ENCODE measurements at regions not wholly inside any gene's neighbourhood (a gene's known extent, or its start where the extent isn't known, plus 50 kb on each side); places are given as distances from the start of the nearest gene placed in this dataset.

DNA sequence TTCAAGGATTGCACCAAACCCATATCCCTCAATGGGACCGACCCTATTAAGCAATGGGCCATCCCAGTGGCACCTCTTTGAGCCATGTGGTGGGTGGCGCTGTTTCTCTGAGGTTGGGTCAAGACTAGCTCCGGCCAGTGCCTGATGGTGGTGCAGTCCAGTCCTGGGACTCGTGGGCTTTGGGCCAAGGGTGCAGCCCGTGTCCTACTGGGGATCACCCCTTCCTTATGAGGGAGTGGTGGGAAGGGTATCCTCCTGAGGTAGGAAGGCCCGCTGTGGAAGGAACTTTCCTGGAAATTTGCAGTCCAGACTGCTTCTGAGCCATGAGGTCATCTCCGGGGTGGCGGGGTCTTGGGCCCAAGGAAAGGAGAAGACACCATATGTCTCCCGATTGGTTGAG, 231.6 kb downstream of the SNRPN start:
- POLR2A ChIA-PET = no interaction called here
- Mint-ChIP-seq H3K9me3 (peaks cover 0 to 59% (median 19%) of the 10 kb centered on the region in 11 donors), H3K27me3 (no peaks in the 10 kb centered on the region), H3K4me3 (no peak overlapping the region), H3K36me3 (no peaks in the 10 kb centered on the region), H3K4me1 (no peaks in the 10 kb centered on the region), H3K27ac (no peak overlapping the region)
- intact Hi-C loops (cut with micrococcal nuclease) = no loop called here
- ATAC-seq = no peak
- no peak overlapping the region for H3K4me3 ChIP-seq (ENCODE audit: low read length)
- peaks cover 0 to 75% (median 0%) of the 10 kb centered on the region in 3 experiments for H3K9me3 ChIP-seq (ENCODE audit: control insufficient read depth in 2 of 3, low read length in 3 of 3)
- no peak overlapping the region for H3K27ac ChIP-seq (ENCODE audit: low read depth, low read length)
- no peaks in the 10 kb centered on the region for H3K36me3 ChIP-seq (ENCODE audit: control insufficient read depth in 2 of 3, insufficient read depth in 3 of 3, low read length in 3 of 3)
- no peak for DNase-seq
- H3K27me3 ChIP-seq (ENCODE audit: control insufficient read depth in 2 of 2, insufficient read depth in 2 of 2, low read length in 2 of 2) = no peaks in the 10 kb centered on the region
- CTCF ChIA-PET = no interaction called here
- no peaks in the 10 kb centered on the region for H3K4me1 ChIP-seq (ENCODE audit: control insufficient read depth in 2 of 2, insufficient read depth in 2 of 2, low read length in 2 of 2)

GRCh38 chr15:25186906-25187645, 232.3 kb downstream of the SNRPN start:
- H3K4me3 ChIP-seq (ENCODE audit: low read length) = no peak overlapping the region
- ATAC-seq (no peak), DNase-seq (no peak)
- H3K27me3 Mint-ChIP-seq = no peaks in the 10 kb centered on the region
- peaks cover 0 to 2% (median 0%) of the 10 kb centered on the region in 7 donors for H3K4me1 Mint-ChIP-seq
- intact Hi-C loops (cut with micrococcal nuclease) = no loop called here
- H3K36me3 Mint-ChIP-seq = no peaks in the 10 kb centered on the region
- no peaks in the 10 kb centered on the region for H3K4me1 ChIP-seq (ENCODE audit: control insufficient read depth in 2 of 2, insufficient read depth in 2 of 2, low read length in 2 of 2)
- ChIA-PET CTCF (no interaction called here), POLR2A (no interaction called here)
- no peaks in the 10 kb centered on the region for H3K36me3 ChIP-seq (ENCODE audit: control insufficient read depth in 2 of 3, insufficient read depth in 3 of 3, low read length in 3 of 3)
- no peaks in the 10 kb centered on the region for H3K27me3 ChIP-seq (ENCODE audit: control insufficient read depth in 2 of 2, insufficient read depth in 2 of 2, low read length in 2 of 2)
- no peak overlapping the region for H3K4me3 Mint-ChIP-seq
- peaks cover 0 to 52% (median 19%) of the 10 kb centered on the region in 11 donors for H3K9me3 Mint-ChIP-seq
- H3K27ac Mint-ChIP-seq = no peak overlapping the region
- no peak overlapping the region for H3K27ac ChIP-seq (ENCODE audit: low read depth, low read length)
- peaks cover 0 to 75% (median 0%) of the 10 kb centered on the region in 3 experiments for H3K9me3 ChIP-seq (ENCODE audit: control insufficient read depth in 2 of 3, low read length in 3 of 3)

GRCh38 chr15:25188051-25188450, 233.3 kb downstream of the SNRPN start:
- peaks cover 0 to 70% (median 0%) of the 10 kb centered on the region in 3 experiments for H3K9me3 ChIP-seq (ENCODE audit: control insufficient read depth in 2 of 3, low read length in 3 of 3)
- no peak for ATAC-seq
- no peak for DNase-seq
- ChIA-PET CTCF (no interaction called here), POLR2A (no interaction called here)
- H3K27ac Mint-ChIP-seq = no peak overlapping the region
- intact Hi-C loops (cut with micrococcal nuclease) = no loop called here
- peaks cover 0 to 2% (median 0%) of the 10 kb centered on the region in 7 donors for H3K4me1 Mint-ChIP-seq
- no peak overlapping the region for H3K4me3 ChIP-seq (ENCODE audit: low read length)
- no peaks in the 10 kb centered on the region for H3K27me3 ChIP-seq (ENCODE audit: control insufficient read depth in 2 of 2, insufficient read depth in 2 of 2, low read length in 2 of 2)
- peaks cover 0 to 45% (median 18%) of the 10 kb centered on the region in 11 donors for H3K9me3 Mint-ChIP-seq
- no peaks in the 10 kb centered on the region for H3K4me1 ChIP-seq (ENCODE audit: control insufficient read depth in 2 of 2, insufficient read depth in 2 of 2, low read length in 2 of 2)
- H3K27me3 Mint-ChIP-seq = no peaks in the 10 kb centered on the region
- no peak overlapping the region for H3K27ac ChIP-seq (ENCODE audit: low read depth, low read length)
- H3K36me3 ChIP-seq (ENCODE audit: control insufficient read depth in 2 of 3, insufficient read depth in 3 of 3, low read length in 3 of 3) = no peaks in the 10 kb centered on the region
- H3K36me3 Mint-ChIP-seq = no peaks in the 10 kb centered on the region
- H3K4me3 Mint-ChIP-seq = no peak overlapping the region

DNA sequence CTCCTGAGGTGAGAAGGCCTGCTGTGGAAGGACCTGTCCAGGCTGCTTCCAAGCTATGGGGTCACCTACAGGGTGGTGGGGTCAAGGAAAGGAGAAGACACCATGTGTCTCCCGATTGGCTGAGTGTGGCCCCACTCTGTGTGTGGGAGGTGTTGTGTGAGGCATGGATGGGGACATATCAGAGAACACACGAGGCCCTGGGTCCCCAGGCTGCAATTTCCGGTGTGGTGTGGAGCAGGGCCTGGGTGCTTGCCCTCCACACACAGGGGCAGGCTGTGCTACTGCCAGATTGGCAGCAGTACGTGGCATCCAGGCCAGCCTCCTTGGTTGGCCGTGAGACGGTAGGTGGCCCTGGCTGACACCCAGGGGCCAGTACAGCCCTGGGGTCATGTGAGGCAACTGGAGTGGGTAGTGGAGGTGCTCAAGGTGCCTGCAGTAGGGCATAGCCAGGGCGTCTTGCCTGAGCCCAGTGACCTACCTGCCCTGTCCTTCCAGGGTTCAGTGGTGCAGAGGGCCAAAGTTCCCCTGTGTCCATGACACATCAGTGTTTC, 233.8 kb downstream of the SNRPN start:
- H3K27ac ChIP-seq (ENCODE audit: low read depth, low read length) = no peak overlapping the region
- ChIA-PET CTCF (no interaction called here), POLR2A (no interaction called here)
- no peaks in the 10 kb centered on the region for H3K27me3 Mint-ChIP-seq
- no peaks in the 10 kb centered on the region for H3K36me3 Mint-ChIP-seq
- ATAC-seq = no peak
- H3K36me3 ChIP-seq (ENCODE audit: control insufficient read depth in 2 of 3, insufficient read depth in 3 of 3, low read length in 3 of 3) = no peaks in the 10 kb centered on the region
- peaks cover 0 to 65% (median 0%) of the 10 kb centered on the region in 3 experiments for H3K9me3 ChIP-seq (ENCODE audit: control insufficient read depth in 2 of 3, low read length in 3 of 3)
- H3K27me3 ChIP-seq (ENCODE audit: control insufficient read depth in 2 of 2, insufficient read depth in 2 of 2, low read length in 2 of 2) = no peaks in the 10 kb centered on the region
- H3K4me3 ChIP-seq (ENCODE audit: low read length) = no peak overlapping the region
- H3K4me3 Mint-ChIP-seq = no peak overlapping the region
- intact Hi-C loops (cut with micrococcal nuclease) = no loop called here
- peaks cover 0 to 45% (median 15%) of the 10 kb centered on the region in 11 donors for H3K9me3 Mint-ChIP-seq
- no peak overlapping the region for H3K27ac Mint-ChIP-seq
- no peaks in the 10 kb centered on the region for H3K4me1 ChIP-seq (ENCODE audit: control insufficient read depth in 2 of 2, insufficient read depth in 2 of 2, low read length in 2 of 2)
- no peak for DNase-seq
- H3K4me1 Mint-ChIP-seq = peaks cover 0 to 2% (median 0%) of the 10 kb centered on the region in 7 donors

DNA sequence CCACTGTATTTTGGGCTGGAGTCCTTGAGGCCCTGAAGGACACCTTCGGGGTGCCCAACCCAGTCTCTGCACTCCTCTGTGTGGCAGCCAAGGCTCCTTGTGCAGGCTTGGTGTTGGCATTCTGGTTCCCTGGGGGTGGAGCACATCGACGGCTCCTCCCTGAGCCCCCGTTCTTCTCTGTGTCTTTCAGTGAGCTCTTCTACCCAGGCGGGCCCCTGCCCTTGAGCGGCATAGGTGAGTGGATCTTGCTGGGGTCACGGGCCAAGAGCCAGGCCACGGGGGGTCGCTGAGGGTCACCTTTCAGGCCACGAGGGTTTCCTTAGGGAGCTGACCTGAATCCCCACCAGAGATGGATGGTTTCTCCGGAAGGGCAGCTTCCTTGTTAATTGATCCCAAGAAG, 234.8 kb downstream of the SNRPN start:
- no peaks in the 10 kb centered on the region for H3K27me3 ChIP-seq (ENCODE audit: control insufficient read depth in 2 of 2, insufficient read depth in 2 of 2, low read length in 2 of 2)
- H3K27ac Mint-ChIP-seq = no peak overlapping the region
- H3K9me3 Mint-ChIP-seq = peaks cover 0 to 45% (median 15%) of the 10 kb centered on the region in 11 donors
- H3K36me3 Mint-ChIP-seq = no peaks in the 10 kb centered on the region
- H3K9me3 ChIP-seq (ENCODE audit: control insufficient read depth in 2 of 3, low read length in 3 of 3) = peaks cover 0 to 66% (median 0%) of the 10 kb centered on the region in 3 experiments
- H3K4me1 Mint-ChIP-seq = peaks cover 0 to 2% (median 0%) of the 10 kb centered on the region in 7 donors
- POLR2A ChIA-PET = no interaction called here
- H3K4me3 ChIP-seq (ENCODE audit: low read length) = no peak overlapping the region
- H3K4me3 Mint-ChIP-seq = no peak overlapping the region
- no peak overlapping the region for H3K27ac ChIP-seq (ENCODE audit: low read depth, low read length)
- ATAC-seq (no peak), DNase-seq (no peak)
- no peaks in the 10 kb centered on the region for H3K36me3 ChIP-seq (ENCODE audit: control insufficient read depth in 2 of 3, insufficient read depth in 3 of 3, low read length in 3 of 3)
- H3K27me3 Mint-ChIP-seq = no peaks in the 10 kb centered on the region
- CTCF ChIA-PET = no interaction called here
- intact Hi-C loops (cut with micrococcal nuclease) = no loop called here
- no peaks in the 10 kb centered on the region for H3K4me1 ChIP-seq (ENCODE audit: control insufficient read depth in 2 of 2, insufficient read depth in 2 of 2, low read length in 2 of 2)

- Mint-ChIP-seq H3K36me3 (no peaks in the 10 kb centered on the region), H3K27me3 (no peaks in the 10 kb centered on the region), H3K4me1 (peaks cover 0 to 2% (median 0%) of the 10 kb centered on the region in 7 donors), H3K4me3 (no peak overlapping the region), H3K27ac (no peak overlapping the region), H3K9me3 (peaks cover 0 to 39% (median 12%) of the 10 kb centered on the region in 11 donors)
- Histone ChIP-seq H3K9me3 (ENCODE audit: control insufficient read depth in 2 of 3, low read length in 3 of 3) (peaks cover 0 to 74% (median 0%) of the 10 kb centered on the region in 3 experiments), H3K27me3 (ENCODE audit: control insufficient read depth in 2 of 2, insufficient read depth in 2 of 2, low read length in 2 of 2) (no peaks in the 10 kb centered on the region), H3K4me3 (ENCODE audit: low read length) (no peak overlapping the region), H3K4me1 (ENCODE audit: control insufficient read depth in 2 of 2, insufficient read depth in 2 of 2, low read length in 2 of 2) (no peaks in the 10 kb centered on the region), H3K27ac (ENCODE audit: low read depth, low read length) (no peak overlapping the region), H3K36me3 (ENCODE audit: control insufficient read depth in 2 of 3, insufficient read depth in 3 of 3, low read length in 3 of 3) (no peaks in the 10 kb centered on the region)
- DNase-seq (no peak), ATAC-seq (no peak)
- ChIA-PET CTCF (no interaction called here), POLR2A (no interaction called here)
- intact Hi-C loops (cut with micrococcal nuclease) = no loop called here
Observed at GRCh38 chr15:25192651-25193050, 237.9 kb downstream of the SNRPN start.

DNA sequence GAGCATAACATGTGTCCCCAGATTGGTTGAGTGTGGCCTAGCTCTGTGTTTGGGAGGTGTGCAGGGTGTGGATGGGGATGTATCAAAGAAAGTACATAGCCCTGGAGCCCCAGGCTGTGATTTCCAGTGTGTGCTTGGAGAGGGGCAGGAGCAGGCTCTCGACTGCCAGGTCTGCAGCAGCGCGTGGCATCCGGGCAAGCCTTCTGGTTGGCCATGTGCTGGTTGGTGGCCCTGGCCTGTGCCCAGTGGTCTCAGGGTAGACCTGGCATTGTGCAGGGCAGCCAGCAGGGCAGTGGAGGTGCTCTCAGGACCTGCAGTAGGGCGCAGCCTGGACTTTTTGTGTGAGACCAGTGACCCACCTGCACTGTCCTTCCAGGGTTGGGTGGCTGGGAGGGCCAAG, 231.5 kb downstream of the UBE3A start:
- H3K36me3 ChIP-seq (ENCODE audit: control insufficient read depth in 2 of 3, insufficient read depth in 3 of 3, low read length in 3 of 3) = no peaks in the 10 kb centered on the region
- H3K27me3 ChIP-seq (ENCODE audit: control insufficient read depth in 2 of 2, insufficient read depth in 2 of 2, low read length in 2 of 2) = no peaks in the 10 kb centered on the region
- no peak overlapping the region for H3K4me3 Mint-ChIP-seq
- DNase-seq (no peak), ATAC-seq (no peak)
- no peaks in the 10 kb centered on the region for H3K4me1 ChIP-seq (ENCODE audit: control insufficient read depth in 2 of 2, insufficient read depth in 2 of 2, low read length in 2 of 2)
- H3K36me3 Mint-ChIP-seq = no peaks in the 10 kb centered on the region
- ChIA-PET CTCF (no interaction called here), POLR2A (no interaction called here)
- peaks cover 0 to 43% (median 0%) of the 10 kb centered on the region in 3 experiments for H3K9me3 ChIP-seq (ENCODE audit: control insufficient read depth in 2 of 3, low read length in 3 of 3)
- no peak overlapping the region for H3K4me3 ChIP-seq (ENCODE audit: low read length)
- no peaks in the 10 kb centered on the region for H3K27me3 Mint-ChIP-seq
- intact Hi-C loops (cut with micrococcal nuclease) = no loop called here
- no peak overlapping the region for H3K27ac ChIP-seq (ENCODE audit: low read depth, low read length)
- no peak overlapping the region for H3K27ac Mint-ChIP-seq
- no peaks in the 10 kb centered on the region for H3K4me1 Mint-ChIP-seq
- H3K9me3 Mint-ChIP-seq = peaks cover 0 to 19% (median 4%) of the 10 kb centered on the region in 11 donors

Measured in naive thymus-derived CD4-positive, alpha-beta T cell (primary cell).